GM12891 (cell line): ENCODE measurements at regions not wholly inside any gene's neighbourhood (a gene's known extent, or its start where the extent isn't known, plus 50 kb on each side); places are given as distances from the start of the nearest gene placed in this dataset.

Experiments used
- POLR2A ChIP-seq: IDR thresholded peaks from 2 replicates; pipeline ENCODE4 v1.6.1; 2011; ENCODE audit warnings: low read depth, low read length, control low read depth
- TAF1 ChIP-seq: IDR thresholded peaks from 2 replicates; pipeline ENCODE4 v1.6.1; 2011; ENCODE audit warnings: low read depth, low read length, control low read depth

DNA sequence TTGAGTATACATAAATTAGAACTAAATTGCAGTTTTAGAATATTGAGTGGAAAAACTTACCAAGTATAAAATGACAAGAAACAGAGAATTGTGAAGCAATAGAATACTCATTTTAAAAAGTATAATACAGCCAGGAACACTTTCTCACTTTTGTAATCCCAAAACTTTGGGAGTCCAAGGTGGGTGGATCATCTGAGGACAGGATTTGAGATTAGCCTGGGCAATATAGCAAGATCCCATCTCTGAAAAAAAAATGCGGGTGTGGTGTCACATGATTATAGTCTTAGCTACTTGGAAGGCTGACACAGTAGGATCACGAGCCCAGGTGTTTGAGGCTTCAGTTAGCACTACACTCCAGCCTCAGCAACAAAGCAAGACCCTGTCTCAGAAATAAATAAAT lies 440.9 kb upstream of the POT1 start:
- no peak for TF ChIP-seq POLR2A
- no peak for TF ChIP-seq TAF1
